ENCODE measurements at regions not wholly inside any gene's neighbourhood (a gene's known extent, or its start where the extent isn't known, plus 50 kb on each side); places are given as distances from the start of the nearest gene placed in this dataset.

- no peak for TF ChIP-seq CTCF (IDR thresholded peaks at IDR 0.05)
- TF ChIP-seq POLR2A (IDR thresholded peaks at IDR 0.05): no peak
Observed at GRCh38 chr17:55642741-55643140, 79.9 kb downstream of the TMEM100 start.
